Vagina (tissue), 2 donors: ENCODE measurements at regions not wholly inside any gene's neighbourhood (a gene's known extent, or its start where the extent isn't known, plus 50 kb on each side); places are given as distances from the start of the nearest gene placed in this dataset.
A peak's percentile ranks its signal among the peaks of the same experiment; 100 is the strongest.
"Not testable (repeated sequence)": the region's sequence is repeated elsewhere in the genome, so short reads cannot be mapped to it uniquely, and the experiment has no call there.

Experiments
- DNase-seq, 2 donors: peaks; one replicate each; pipeline ENCODE4 v3.0.0-alpha.2; 2017; ENCODE audit errors: extremely low spot score in 2 of 2
- H3K27ac ChIP-seq: fragments of 200-600 bp; sonication (generic); one replicate; pipeline ENCODE4 v1.5.1; 2019
- H3K27me3 ChIP-seq: fragments of 200-600 bp; sonication (generic); one replicate; pipeline ENCODE4 v1.5.1; 2019
- H3K36me3 ChIP-seq, 2 donors: fragments of 200-600 bp; sonication (generic); one replicate each; pipeline ENCODE4 v1.5.1; 2017 to 2019
- H3K4me1 ChIP-seq: fragments of 200-600 bp; sonication (generic); one replicate; pipeline ENCODE4 v1.5.1; 2019
- H3K4me3 ChIP-seq, 2 donors: fragments of 200-600 bp; sonication (generic); 1 replicate in 1 of 2; 2 replicates in 1 of 2; pipeline ENCODE4 v1.5.1; 2016 to 2019
- H3K9me3 ChIP-seq: fragments of 200-600 bp; sonication (generic); one replicate; pipeline ENCODE4 v1.5.1; 2019
- POLR2A ChIP-seq, 2 donors: fragments of 450-650 bp; IDR thresholded peaks; one replicate each; pipeline ENCODE4 v1.6.1; 2017; ENCODE audit warnings: antibody characterized with exemption in 2 of 2, mild to moderate bottlenecking in 2 of 2, moderate library complexity in 2 of 2
- POLR2AphosphoS5 ChIP-seq, 2 donors: sonication (generic); formaldehyde crosslinking; IDR thresholded peaks; one replicate each; pipeline ENCODE4 v1.9.0; 2017; ENCODE audit warnings: antibody characterized with exemption in 2 of 2, mild to moderate bottlenecking in 2 of 2, low read depth in 1 of 2; ENCODE audit not compliant: insufficient read depth in 1 of 2
- intact Hi-C: fragments of 100-400 bp; cut with DNase I; formaldehyde crosslinking; loops from one replicate; pipeline ENCODE4 v1.15.1; 2023

DNA sequence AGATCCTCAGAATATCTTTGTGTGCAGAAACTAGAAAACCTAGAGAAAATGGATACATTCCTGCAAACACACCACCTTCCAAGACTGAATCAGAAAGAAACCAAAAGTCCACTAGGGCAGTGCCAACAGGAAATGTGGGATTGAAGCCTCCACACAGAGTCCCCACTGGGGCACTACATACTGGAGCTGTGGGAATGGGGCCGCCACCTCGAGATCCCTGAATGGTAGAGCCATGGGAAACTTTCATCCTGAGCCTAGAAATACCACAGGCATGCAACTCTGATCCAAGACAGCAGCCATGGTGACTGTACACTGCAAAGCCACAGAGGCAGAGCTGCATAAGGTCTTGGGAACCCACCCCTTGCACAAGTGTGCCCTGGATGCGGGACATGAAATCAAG lies 4465.5 kb upstream of the OR11H1 start:
- H3K9me3 ChIP-seq = peaks cover 13% of the 10 kb centered on the region
- DNase-seq = peak; percentile 89 to 97
- H3K4me1 ChIP-seq, H3K4me3 ChIP-seq, H3K27ac ChIP-seq, H3K27me3 ChIP-seq, H3K36me3 ChIP-seq, intact Hi-C loops: not testable (repeated sequence)

DNA sequence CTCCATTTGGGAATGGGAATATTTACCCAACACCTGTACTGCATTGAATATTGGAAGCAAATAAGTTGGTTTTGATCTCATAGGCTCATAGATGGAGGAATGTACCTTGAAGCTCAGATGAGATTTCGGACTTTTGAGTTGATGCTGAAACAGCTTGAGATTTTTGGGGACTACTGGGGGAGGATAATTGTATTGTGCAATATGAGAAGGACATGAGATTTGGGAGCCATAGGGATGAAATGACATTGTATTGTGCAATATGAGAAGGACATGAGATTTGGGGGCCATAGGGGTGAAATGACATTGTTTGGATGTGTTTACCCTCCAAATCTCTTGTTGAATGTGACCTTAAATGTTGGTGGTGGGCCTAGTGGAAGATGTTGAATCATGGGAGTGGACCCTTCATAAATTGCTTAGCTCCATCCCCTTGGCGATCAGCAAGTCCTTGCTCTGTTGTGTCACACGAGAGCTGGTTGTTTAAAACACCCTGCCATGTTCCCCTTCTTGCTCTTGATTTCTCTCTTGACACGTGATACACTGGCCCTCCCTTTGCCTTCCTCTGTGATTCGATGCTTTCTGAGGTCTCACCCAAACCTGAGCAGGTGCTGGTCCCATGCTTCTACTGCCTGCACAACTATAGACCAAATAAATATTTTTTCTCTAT lies 4464.8 kb upstream of the OR11H1 start:
- intact Hi-C loops, H3K27me3 ChIP-seq, H3K36me3 ChIP-seq, H3K4me3 ChIP-seq, H3K4me1 ChIP-seq, H3K27ac ChIP-seq: not testable (repeated sequence)
- peak in 1 of 2 donors; percentile 87 for DNase-seq
- H3K9me3 ChIP-seq = peaks cover 13% of the 10 kb centered on the region

DNA sequence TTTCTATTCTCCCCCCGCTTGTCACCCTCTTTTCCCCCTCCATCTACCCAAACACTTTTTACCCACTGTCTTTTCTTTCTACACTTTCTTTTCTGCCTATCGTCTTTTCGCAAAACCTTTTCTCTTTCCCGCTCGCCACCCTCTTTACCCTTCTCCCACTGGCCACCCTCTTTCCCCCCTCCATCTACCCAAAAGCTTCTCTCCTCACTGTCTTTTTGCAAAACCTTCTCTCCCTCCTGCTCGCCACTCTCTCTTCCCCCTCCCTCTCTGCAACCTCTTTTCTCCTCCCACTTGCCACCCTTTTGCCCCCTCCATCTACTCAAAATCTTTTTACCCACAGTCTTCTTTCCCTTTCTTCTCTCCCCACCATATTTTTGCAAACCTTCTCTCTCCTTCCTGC lies 4462.8 kb upstream of the OR11H1 start:
- DNase-seq = peak in 1 of 2 donors; percentile 85

DNA sequence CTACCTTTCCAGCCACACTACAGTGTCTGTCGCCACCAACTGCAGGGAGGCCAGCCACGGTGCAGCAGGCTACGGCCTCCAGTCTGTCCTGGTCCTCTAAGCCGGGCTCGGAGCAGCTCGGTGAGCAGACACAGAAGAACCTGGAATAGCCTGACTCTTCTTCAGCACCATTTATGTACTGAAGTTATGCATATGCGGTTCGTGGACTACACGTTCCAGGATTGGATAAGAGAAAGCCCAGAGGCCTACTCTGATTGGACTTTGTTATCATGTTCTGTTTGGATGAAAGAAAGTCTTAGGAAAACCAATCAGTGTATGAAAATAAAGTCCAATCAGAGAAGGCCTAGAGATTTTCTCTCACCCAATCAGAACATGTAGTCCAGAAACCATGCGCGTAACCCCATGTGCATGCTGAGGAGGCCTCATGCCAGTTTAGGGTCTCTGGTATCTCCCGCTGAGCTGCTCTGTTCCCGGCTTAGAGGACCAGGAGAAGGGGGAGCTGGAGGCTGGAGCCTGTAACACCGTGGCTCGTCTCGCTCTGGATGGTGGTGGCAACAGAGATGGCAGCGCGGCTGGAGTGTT lies 4462.0 kb upstream of the OR11H1 start:
- H3K4me1 ChIP-seq, H3K36me3 ChIP-seq, H3K27me3 ChIP-seq, H3K27ac ChIP-seq, intact Hi-C loops, H3K4me3 ChIP-seq: not testable (repeated sequence)
- H3K9me3 ChIP-seq = peaks cover 13% of the 10 kb centered on the region
- peak in 1 of 2 donors; percentile 83 for DNase-seq

More for the DNA sequence above, 4462.8 kb upstream of the OR11H1 start:
- H3K9me3 ChIP-seq = peaks cover 13% of the 10 kb centered on the region
- intact Hi-C loops, H3K4me1 ChIP-seq, H3K27ac ChIP-seq, H3K36me3 ChIP-seq, H3K4me3 ChIP-seq, H3K27me3 ChIP-seq: not testable (repeated sequence)

DNA sequence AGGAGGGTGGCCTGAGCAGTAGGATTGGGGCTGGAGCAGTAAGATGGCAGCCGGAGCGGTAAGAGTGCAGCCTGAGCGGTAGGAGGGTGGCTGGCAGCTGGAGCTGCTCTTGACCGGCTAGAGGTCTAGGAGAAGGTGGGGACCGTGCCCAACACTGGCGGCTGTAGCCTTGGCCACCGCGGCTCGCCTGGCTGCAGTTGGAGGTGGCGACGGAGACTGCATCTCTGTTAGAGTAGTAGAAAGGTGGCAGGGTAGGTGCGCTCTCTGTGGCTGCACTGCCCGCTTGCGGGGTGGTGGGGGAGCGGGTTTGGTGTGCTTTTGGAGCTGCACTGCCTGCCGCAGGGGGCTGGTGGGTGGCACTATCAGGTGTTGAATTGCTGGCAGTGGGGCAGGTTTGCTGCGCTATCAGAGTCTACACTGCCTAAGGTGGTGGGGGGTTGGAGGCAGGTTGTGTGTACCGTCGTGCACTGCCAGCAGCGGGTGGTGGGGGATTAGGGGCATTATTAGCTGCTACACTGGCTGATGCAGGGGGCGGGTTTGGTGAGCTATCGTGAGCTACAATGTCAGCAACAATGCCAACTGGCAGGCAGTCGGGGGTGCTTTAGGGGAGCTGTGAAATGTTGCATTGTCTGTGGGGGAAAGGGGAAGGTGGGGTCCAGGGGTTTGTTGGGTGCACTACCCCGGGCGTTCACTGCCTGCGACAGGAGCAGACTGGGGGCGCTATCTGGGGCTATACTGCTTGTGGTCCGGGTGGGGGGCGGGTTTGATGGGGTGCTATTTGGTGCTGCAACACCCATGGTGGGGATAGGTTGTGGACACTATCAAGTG lies 4461.3 kb upstream of the OR11H1 start:
- Histone ChIP-seq H3K4me3 (no peak overlapping the region), H3K27ac (no peak overlapping the region), H3K9me3 (peaks cover 13% of the 10 kb centered on the region), H3K27me3 (no peaks in the 10 kb centered on the region), H3K4me1 (no peaks in the 10 kb centered on the region), H3K36me3 (no peaks in the 10 kb centered on the region)
- TF ChIP-seq POLR2AphosphoS5 (IDR thresholded peaks at IDR 0.05; ENCODE audit: insufficient read depth in 1 of 2, low read depth in 1 of 2) (no peak), POLR2A (IDR thresholded peaks at IDR 0.05) (no peak)
- intact Hi-C loops = no loop called here
- DNase-seq = peak; percentile 93 to 100

DNA sequence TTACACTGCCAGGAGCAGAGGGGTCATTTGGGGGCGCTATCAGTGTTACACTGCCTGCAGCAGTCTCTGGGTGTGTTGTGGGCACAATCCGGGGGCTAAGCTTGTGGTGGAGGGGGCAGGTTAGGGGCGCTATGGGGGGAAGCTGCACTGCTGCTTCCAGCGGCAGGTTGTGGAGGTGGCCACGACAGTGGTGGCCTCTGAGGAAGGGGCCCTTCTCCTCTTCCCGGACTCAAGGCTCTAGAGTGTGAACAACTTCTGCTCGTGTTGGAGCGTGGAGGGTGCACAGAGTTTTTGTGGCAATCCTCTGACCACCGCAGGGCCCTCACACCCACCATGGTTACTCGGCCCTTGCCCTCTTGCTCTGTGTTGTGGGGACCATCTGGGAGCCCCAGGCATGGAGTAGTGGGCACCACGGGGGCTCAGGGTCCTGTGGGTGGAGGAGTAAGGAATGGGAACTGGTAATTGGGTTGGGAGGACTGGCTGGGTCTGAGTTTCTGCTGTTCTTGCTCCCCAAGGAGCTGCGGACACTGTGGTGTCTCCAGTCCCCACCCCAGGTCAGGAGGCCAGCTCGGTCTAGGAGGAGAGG lies 4460.6 kb upstream of the OR11H1 start:
- intact Hi-C loops, H3K27ac ChIP-seq, H3K4me1 ChIP-seq, H3K4me3 ChIP-seq, H3K27me3 ChIP-seq, H3K36me3 ChIP-seq: not testable (repeated sequence)
- peaks cover 13% of the 10 kb centered on the region for H3K9me3 ChIP-seq
- DNase-seq = peak; percentile 94 to 98

DNA sequence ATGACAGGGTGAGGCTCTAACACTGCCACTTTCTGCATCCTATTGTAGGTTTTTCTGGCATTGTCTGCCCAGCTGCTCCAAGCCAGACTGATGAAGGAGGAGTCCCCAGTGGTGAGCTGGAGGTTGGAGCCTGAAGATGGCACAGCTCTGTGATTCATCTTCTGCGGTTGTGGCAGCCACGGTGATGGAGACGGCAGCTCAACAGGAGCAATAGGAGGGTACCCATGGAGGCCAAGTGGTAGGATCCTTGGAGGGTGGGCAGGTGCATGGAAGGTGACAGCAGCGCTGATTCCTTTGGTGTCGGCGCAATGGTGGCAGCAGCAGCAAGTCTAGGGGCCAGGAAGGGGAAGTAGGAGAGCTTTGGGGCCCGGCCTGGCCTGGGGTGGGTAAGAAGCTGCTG lies 4460.1 kb upstream of the OR11H1 start:
- not testable (repeated sequence) for H3K27ac ChIP-seq
- H3K9me3 ChIP-seq = peaks cover 13% of the 10 kb centered on the region

DNA sequence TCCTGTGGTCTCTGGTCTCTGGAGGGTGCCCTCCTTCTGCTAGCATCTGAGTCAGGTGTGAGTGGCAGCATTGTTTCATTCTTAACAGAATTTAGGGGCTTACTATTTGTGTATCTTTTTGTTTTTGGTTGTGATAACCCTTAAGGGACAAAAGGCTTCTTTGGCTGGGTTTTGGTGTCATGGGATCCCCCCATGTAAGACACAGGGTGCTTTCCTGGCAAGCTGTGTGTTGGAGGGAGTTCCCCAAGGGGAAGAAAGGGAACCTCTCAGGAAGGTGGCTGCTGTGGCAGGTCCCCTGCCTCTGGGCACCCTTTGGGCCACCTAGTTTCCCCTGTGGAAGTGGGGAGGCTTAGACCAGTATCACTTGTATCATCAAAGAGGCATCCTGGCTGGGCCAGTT lies 4459.6 kb upstream of the OR11H1 start:
- H3K36me3 ChIP-seq, H3K4me3 ChIP-seq, intact Hi-C loops, H3K4me1 ChIP-seq, H3K27me3 ChIP-seq, H3K27ac ChIP-seq: not testable (repeated sequence)
- DNase-seq = peak in 1 of 2 donors; percentile 65
- peaks cover 13% of the 10 kb centered on the region for H3K9me3 ChIP-seq

More for the DNA sequence above, 4460.1 kb upstream of the OR11H1 start:
- peak; percentile 92 to 99 for DNase-seq
- H3K4me3 ChIP-seq, intact Hi-C loops, H3K27me3 ChIP-seq, H3K4me1 ChIP-seq, H3K36me3 ChIP-seq: not testable (repeated sequence)
